ENCODE measurements at regions not wholly inside any gene's neighbourhood (a gene's known extent, or its start where the extent isn't known, plus 50 kb on each side); places are given as distances from the start of the nearest gene placed in this dataset.
"Not testable (repeated sequence)": the region's sequence is repeated elsewhere in the genome, so short reads cannot be mapped to it uniquely, and the experiment has no call there.

GRCh38 chr17:20633268-20634059, 53.9 kb downstream of the CDRT15L2 start:
- H3K9ac ChIP-seq (ENCODE audit: low read depth in 1 of 2, low read length in 2 of 2); H3K36me3 ChIP-seq (ENCODE audit: control insufficient read depth in 2 of 2, insufficient read depth in 2 of 2, low read length in 2 of 2); H3K27me3 ChIP-seq (ENCODE audit: control insufficient read depth in 2 of 2, insufficient read depth in 2 of 2, low read length in 2 of 2); H3K4me3 ChIP-seq (ENCODE audit: low read length in 2 of 2); H3K27ac ChIP-seq (ENCODE audit: low read depth in 2 of 2, low read length in 2 of 2); H3K4me1 ChIP-seq (ENCODE audit: control insufficient read depth in 2 of 2, insufficient read depth in 2 of 2, low read length in 2 of 2); H3K9me3 ChIP-seq (ENCODE audit: control insufficient read depth in 2 of 2, low read length in 2 of 2): not testable (repeated sequence)

- H3K36me3 ChIP-seq (ENCODE audit: control insufficient read depth in 2 of 2, insufficient read depth in 2 of 2, low read length in 2 of 2); H3K27me3 ChIP-seq (ENCODE audit: control insufficient read depth in 2 of 2, insufficient read depth in 2 of 2, low read length in 2 of 2); H3K27ac ChIP-seq (ENCODE audit: low read depth in 2 of 2, low read length in 2 of 2); H3K4me3 ChIP-seq (ENCODE audit: low read length in 2 of 2); H3K9me3 ChIP-seq (ENCODE audit: control insufficient read depth in 2 of 2, low read length in 2 of 2); H3K4me1 ChIP-seq (ENCODE audit: control insufficient read depth in 2 of 2, insufficient read depth in 2 of 2, low read length in 2 of 2); H3K9ac ChIP-seq (ENCODE audit: low read depth in 1 of 2, low read length in 2 of 2): not testable (repeated sequence)
These were observed 60.6 kb downstream of the CDRT15L2 start for GRCh38 chr17:20640147-20640546.

- not testable (repeated sequence) for H3K4me3 ChIP-seq (ENCODE audit: low read length in 2 of 2); H3K27me3 ChIP-seq (ENCODE audit: control insufficient read depth in 2 of 2, insufficient read depth in 2 of 2, low read length in 2 of 2); H3K4me1 ChIP-seq (ENCODE audit: control insufficient read depth in 2 of 2, insufficient read depth in 2 of 2, low read length in 2 of 2); H3K27ac ChIP-seq (ENCODE audit: low read depth in 2 of 2, low read length in 2 of 2); H3K36me3 ChIP-seq (ENCODE audit: control insufficient read depth in 2 of 2, insufficient read depth in 2 of 2, low read length in 2 of 2); H3K9ac ChIP-seq (ENCODE audit: low read depth in 1 of 2, low read length in 2 of 2); H3K9me3 ChIP-seq (ENCODE audit: control insufficient read depth in 2 of 2, low read length in 2 of 2)
These were observed 67.2 kb downstream of the CDRT15L2 start for GRCh38 chr17:20646661-20647272.

GRCh38 chr17:20649097-20649767, 69.7 kb downstream of the CDRT15L2 start:
- not testable (repeated sequence) for H3K4me3 ChIP-seq (ENCODE audit: low read length in 2 of 2); H3K27ac ChIP-seq (ENCODE audit: low read depth in 2 of 2, low read length in 2 of 2); H3K36me3 ChIP-seq (ENCODE audit: control insufficient read depth in 2 of 2, insufficient read depth in 2 of 2, low read length in 2 of 2); H3K9me3 ChIP-seq (ENCODE audit: control insufficient read depth in 2 of 2, low read length in 2 of 2); H3K9ac ChIP-seq (ENCODE audit: low read depth in 1 of 2, low read length in 2 of 2); H3K4me1 ChIP-seq (ENCODE audit: control insufficient read depth in 2 of 2, insufficient read depth in 2 of 2, low read length in 2 of 2); H3K27me3 ChIP-seq (ENCODE audit: control insufficient read depth in 2 of 2, insufficient read depth in 2 of 2, low read length in 2 of 2)

- H3K36me3 ChIP-seq (ENCODE audit: control insufficient read depth in 2 of 2, insufficient read depth in 2 of 2, low read length in 2 of 2); H3K9ac ChIP-seq (ENCODE audit: low read depth in 1 of 2, low read length in 2 of 2); H3K27ac ChIP-seq (ENCODE audit: low read depth in 2 of 2, low read length in 2 of 2); H3K4me1 ChIP-seq (ENCODE audit: control insufficient read depth in 2 of 2, insufficient read depth in 2 of 2, low read length in 2 of 2); H3K9me3 ChIP-seq (ENCODE audit: control insufficient read depth in 2 of 2, low read length in 2 of 2); H3K4me3 ChIP-seq (ENCODE audit: low read length in 2 of 2); H3K27me3 ChIP-seq (ENCODE audit: control insufficient read depth in 2 of 2, insufficient read depth in 2 of 2, low read length in 2 of 2): not testable (repeated sequence)
These were observed 71.5 kb downstream of the CDRT15L2 start for GRCh38 chr17:20651022-20651421.

- not testable (repeated sequence) for H3K9ac ChIP-seq (ENCODE audit: low read depth in 1 of 2, low read length in 2 of 2); H3K4me3 ChIP-seq (ENCODE audit: low read length in 2 of 2); H3K36me3 ChIP-seq (ENCODE audit: control insufficient read depth in 2 of 2, insufficient read depth in 2 of 2, low read length in 2 of 2); H3K27me3 ChIP-seq (ENCODE audit: control insufficient read depth in 2 of 2, insufficient read depth in 2 of 2, low read length in 2 of 2); H3K9me3 ChIP-seq (ENCODE audit: control insufficient read depth in 2 of 2, low read length in 2 of 2); H3K27ac ChIP-seq (ENCODE audit: low read depth in 2 of 2, low read length in 2 of 2); H3K4me1 ChIP-seq (ENCODE audit: control insufficient read depth in 2 of 2, insufficient read depth in 2 of 2, low read length in 2 of 2)
These were observed 72.2 kb downstream of the CDRT15L2 start for GRCh38 chr17:20651736-20652135.

- H3K27ac ChIP-seq (ENCODE audit: low read depth in 2 of 2, low read length in 2 of 2); H3K4me3 ChIP-seq (ENCODE audit: low read length in 2 of 2); H3K4me1 ChIP-seq (ENCODE audit: control insufficient read depth in 2 of 2, insufficient read depth in 2 of 2, low read length in 2 of 2); H3K9me3 ChIP-seq (ENCODE audit: control insufficient read depth in 2 of 2, low read length in 2 of 2); H3K9ac ChIP-seq (ENCODE audit: low read depth in 1 of 2, low read length in 2 of 2); H3K27me3 ChIP-seq (ENCODE audit: control insufficient read depth in 2 of 2, insufficient read depth in 2 of 2, low read length in 2 of 2); H3K36me3 ChIP-seq (ENCODE audit: control insufficient read depth in 2 of 2, insufficient read depth in 2 of 2, low read length in 2 of 2): not testable (repeated sequence)
These were observed 73.9 kb downstream of the CDRT15L2 start for GRCh38 chr17:20653391-20653790.

GRCh38 chr17:20654114-20654513, 74.6 kb downstream of the CDRT15L2 start:
- not testable (repeated sequence) for H3K9ac ChIP-seq (ENCODE audit: low read depth in 1 of 2, low read length in 2 of 2); H3K4me1 ChIP-seq (ENCODE audit: control insufficient read depth in 2 of 2, insufficient read depth in 2 of 2, low read length in 2 of 2); H3K9me3 ChIP-seq (ENCODE audit: control insufficient read depth in 2 of 2, low read length in 2 of 2); H3K4me3 ChIP-seq (ENCODE audit: low read length in 2 of 2); H3K36me3 ChIP-seq (ENCODE audit: control insufficient read depth in 2 of 2, insufficient read depth in 2 of 2, low read length in 2 of 2); H3K27ac ChIP-seq (ENCODE audit: low read depth in 2 of 2, low read length in 2 of 2); H3K27me3 ChIP-seq (ENCODE audit: control insufficient read depth in 2 of 2, insufficient read depth in 2 of 2, low read length in 2 of 2)

GRCh38 chr17:20654575-20654974, 75.1 kb downstream of the CDRT15L2 start:
- H3K9me3 ChIP-seq (ENCODE audit: control insufficient read depth in 2 of 2, low read length in 2 of 2); H3K27ac ChIP-seq (ENCODE audit: low read depth in 2 of 2, low read length in 2 of 2); H3K4me1 ChIP-seq (ENCODE audit: control insufficient read depth in 2 of 2, insufficient read depth in 2 of 2, low read length in 2 of 2); H3K4me3 ChIP-seq (ENCODE audit: low read length in 2 of 2); H3K36me3 ChIP-seq (ENCODE audit: control insufficient read depth in 2 of 2, insufficient read depth in 2 of 2, low read length in 2 of 2); H3K27me3 ChIP-seq (ENCODE audit: control insufficient read depth in 2 of 2, insufficient read depth in 2 of 2, low read length in 2 of 2); H3K9ac ChIP-seq (ENCODE audit: low read depth in 1 of 2, low read length in 2 of 2): not testable (repeated sequence)

GRCh38 chr17:20665103-20665955, 85.8 kb downstream of the CDRT15L2 start:
- H3K27me3 ChIP-seq (ENCODE audit: control insufficient read depth in 2 of 2, insufficient read depth in 2 of 2, low read length in 2 of 2); H3K4me1 ChIP-seq (ENCODE audit: control insufficient read depth in 2 of 2, insufficient read depth in 2 of 2, low read length in 2 of 2); H3K27ac ChIP-seq (ENCODE audit: low read depth in 2 of 2, low read length in 2 of 2): not testable (repeated sequence)

More at GRCh38 chr17:20665103-20665955, 85.8 kb downstream of the CDRT15L2 start:
- not testable (repeated sequence) for H3K9ac ChIP-seq (ENCODE audit: low read depth in 1 of 2, low read length in 2 of 2); H3K4me3 ChIP-seq (ENCODE audit: low read length in 2 of 2); H3K36me3 ChIP-seq (ENCODE audit: control insufficient read depth in 2 of 2, insufficient read depth in 2 of 2, low read length in 2 of 2); H3K9me3 ChIP-seq (ENCODE audit: control insufficient read depth in 2 of 2, low read length in 2 of 2)
